Panc1 (cell line): ENCODE measurements at regions not wholly inside any gene's neighbourhood (a gene's known extent, or its start where the extent isn't known, plus 50 kb on each side); places are given as distances from the start of the nearest gene placed in this dataset.

Source experiments
- ATAC-seq: fragments of 200-7000 bp; cut with Tn5 transposase; 2 replicates; pipeline ENCODE4 v1.9.1; 2020; ENCODE audit warnings: mild to moderate bottlenecking, moderate library complexity
- BruUV-seq: library from RNA; stranded (reverse); fragments of 400-500 nt; replicated peaks from 2 replicates; lab custom pipeline; 2021; lab: Mats Ljungman, UMichigan
- CTCF ChIA-PET: fragments of 300-600 bp; sonication (Branson Sonifier 250); formaldehyde crosslinking; loops from one replicate; lab custom pipeline; 2022; ENCODE audit warnings: antibody characterized with exemption; lab: Charles Lee
- POLR2A ChIA-PET: fragments of 300-600 bp; sonication (Branson Sonifier 250); formaldehyde crosslinking; loops from one replicate; lab custom pipeline; 2022; ENCODE audit warnings: antibody characterized with exemption; lab: Charles Lee
- DNase-seq: peaks from one replicate; pipeline ENCODE4 v3.0.0-alpha.2; 2010; ENCODE audit warnings: low read depth, low spot score
- H3K27ac ChIP-seq: 2 replicates; pipeline ENCODE4 v1.5.1; 2011; ENCODE audit warnings: mild to moderate bottlenecking, low read length, inconsistent platforms
- H3K27me3 ChIP-seq: fragments of 200-500 bp; sonication (Bioruptor generic); 2 replicates; pipeline ENCODE4 v1.6.0; 2014; ENCODE audit warnings: low read length, inconsistent platforms; ENCODE audit not compliant: control insufficient read depth, insufficient read depth
- H3K36me3 ChIP-seq: fragments of 200-500 bp; sonication (Bioruptor generic); 2 replicates; pipeline ENCODE4 v1.5.1; 2014; ENCODE audit warnings: inconsistent platforms, mild to moderate bottlenecking, low read length, moderate library complexity; ENCODE audit not compliant: control insufficient read depth, insufficient read depth
- H3K4me1 ChIP-seq: 2 replicates; pipeline ENCODE4 v1.5.1; 2011; ENCODE audit warnings: inconsistent platforms, mild to moderate bottlenecking, low read length, moderate library complexity; ENCODE audit not compliant: control insufficient read depth, insufficient read depth
- H3K4me3 ChIP-seq, 2 experiments: 2 replicates each; pipeline ENCODE4 v1.5.1; 2011 to 2012; ENCODE audit warnings: low read depth in 2 of 2, low read length in 2 of 2, mild to moderate bottlenecking in 2 of 2, inconsistent platforms in 1 of 2, moderate library complexity in 1 of 2
- H3K9me3 ChIP-seq: fragments of 200-500 bp; sonication (Bioruptor generic); 2 replicates; pipeline ENCODE4 v1.5.1; 2014; ENCODE audit warnings: low read depth, mild to moderate bottlenecking, inconsistent platforms, low read length, moderate library complexity; ENCODE audit not compliant: control insufficient read depth, insufficient read depth
- CTCF ChIP-seq: fragments of 450-650 bp; IDR thresholded peaks from 2 replicates; pipeline ENCODE4 v1.5.1; 2017; ENCODE audit warnings: mild to moderate bottlenecking
- POLR2AphosphoS5 ChIP-seq: IDR thresholded peaks from 2 replicates; pipeline ENCODE4 v1.6.1; 2012; ENCODE audit warnings: mild to moderate bottlenecking, low read depth, low read length, moderate library complexity
- SIN3A ChIP-seq: IDR thresholded peaks from 2 replicates; pipeline ENCODE4 v1.6.1; 2012; ENCODE audit warnings: low read depth, mild to moderate bottlenecking, low read length, moderate library complexity, borderline replicate concordance; ENCODE audit not compliant: insufficient read depth
- in situ Hi-C: cut with HindIII; loops from 2 replicates; pipeline ENCODE4 v1.10.0; 2016; ENCODE audit warnings: low sequenced_read_pairs, low pct_unique_long_range_greater_than_20kb
- intact Hi-C: fragments of 100-400 bp; cut with micrococcal nuclease; formaldehyde crosslinking; loops from one replicate; pipeline ENCODE4 v1.10.0; 2022; ENCODE audit not compliant: unreplicated experiment
- TF ChIP-seq, protein P1 (sequence below), 2 experiments: IDR thresholded peaks; 2 replicates each; pipeline ENCODE4 v1.6.1; 2011 to 2012; ENCODE audit warnings: low read depth in 2 of 2, control low read depth in 1 of 2, low read length in 1 of 2, mild to moderate bottlenecking in 1 of 2, moderate library complexity in 1 of 2; ENCODE audit not compliant: insufficient read depth in 1 of 2

GRCh38 chr13:40127925-40128324 is 472.5 kb downstream of the COG6 start:
- ChIA-PET CTCF (no interaction called here), POLR2A (no interaction called here)
- Histone ChIP-seq H3K27me3 (no peaks in the 10 kb centered on the region), H3K4me3 (no peak overlapping the region), H3K27ac (no peak overlapping the region), H3K9me3 (no peaks in the 10 kb centered on the region), H3K36me3 (no peaks in the 10 kb centered on the region), H3K4me1 (no peaks in the 10 kb centered on the region)
- TF ChIP-seq, protein P1, sequence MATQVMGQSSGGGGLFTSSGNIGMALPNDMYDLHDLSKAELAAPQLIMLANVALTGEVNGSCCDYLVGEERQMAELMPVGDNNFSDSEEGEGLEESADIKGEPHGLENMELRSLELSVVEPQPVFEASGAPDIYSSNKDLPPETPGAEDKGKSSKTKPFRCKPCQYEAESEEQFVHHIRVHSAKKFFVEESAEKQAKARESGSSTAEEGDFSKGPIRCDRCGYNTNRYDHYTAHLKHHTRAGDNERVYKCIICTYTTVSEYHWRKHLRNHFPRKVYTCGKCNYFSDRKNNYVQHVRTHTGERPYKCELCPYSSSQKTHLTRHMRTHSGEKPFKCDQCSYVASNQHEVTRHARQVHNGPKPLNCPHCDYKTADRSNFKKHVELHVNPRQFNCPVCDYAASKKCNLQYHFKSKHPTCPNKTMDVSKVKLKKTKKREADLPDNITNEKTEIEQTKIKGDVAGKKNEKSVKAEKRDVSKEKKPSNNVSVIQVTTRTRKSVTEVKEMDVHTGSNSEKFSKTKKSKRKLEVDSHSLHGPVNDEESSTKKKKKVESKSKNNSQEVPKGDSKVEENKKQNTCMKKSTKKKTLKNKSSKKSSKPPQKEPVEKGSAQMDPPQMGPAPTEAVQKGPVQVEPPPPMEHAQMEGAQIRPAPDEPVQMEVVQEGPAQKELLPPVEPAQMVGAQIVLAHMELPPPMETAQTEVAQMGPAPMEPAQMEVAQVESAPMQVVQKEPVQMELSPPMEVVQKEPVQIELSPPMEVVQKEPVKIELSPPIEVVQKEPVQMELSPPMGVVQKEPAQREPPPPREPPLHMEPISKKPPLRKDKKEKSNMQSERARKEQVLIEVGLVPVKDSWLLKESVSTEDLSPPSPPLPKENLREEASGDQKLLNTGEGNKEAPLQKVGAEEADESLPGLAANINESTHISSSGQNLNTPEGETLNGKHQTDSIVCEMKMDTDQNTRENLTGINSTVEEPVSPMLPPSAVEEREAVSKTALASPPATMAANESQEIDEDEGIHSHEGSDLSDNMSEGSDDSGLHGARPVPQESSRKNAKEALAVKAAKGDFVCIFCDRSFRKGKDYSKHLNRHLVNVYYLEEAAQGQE (IDR thresholded peaks at IDR 0.05; ENCODE audit: insufficient read depth in 1 of 2, low read depth in 2 of 2, low read length in 1 of 2) = no peak
- TF ChIP-seq POLR2AphosphoS5 = no peak
- TF ChIP-seq SIN3A = no peak
- no peak for TF ChIP-seq CTCF
- BruUV-seq = no TSS peak
- DNase-seq (no peak), ATAC-seq (no peak)
- intact Hi-C loops (no loop called here), in situ Hi-C loops (no loop called here)

GRCh38 chr13:40129467-40129866 is 474.0 kb downstream of the COG6 start:
- Histone ChIP-seq H3K9me3 (no peaks in the 10 kb centered on the region), H3K4me1 (no peaks in the 10 kb centered on the region), H3K27ac (no peak overlapping the region), H3K4me3 (no peak overlapping the region), H3K27me3 (no peaks in the 10 kb centered on the region), H3K36me3 (no peaks in the 10 kb centered on the region)
- DNase-seq = no peak
- no TSS peak for BruUV-seq
- POLR2A ChIA-PET = no interaction called here
- CTCF ChIA-PET = no interaction called here
- intact Hi-C loops = no loop called here
- in situ Hi-C loops = no loop called here
- no peak for TF ChIP-seq CTCF
- no peak for ATAC-seq
